ENCODE measurements at regions not wholly inside any gene's neighbourhood (a gene's known extent, or its start where the extent isn't known, plus 50 kb on each side); places are given as distances from the start of the nearest gene placed in this dataset.
"Not testable (repeated sequence)": the region's sequence is repeated elsewhere in the genome, so short reads cannot be mapped to it uniquely, and the experiment has no call there.

- DNase-seq (ENCODE audit: low read depth): no peak
- no peak overlapping the region for H3K4me3 ChIP-seq (ENCODE audit: low read depth, low read length)
- TF ChIP-seq CTCF (IDR thresholded peaks at IDR 0.05; ENCODE audit: insufficient read depth, low read depth, low read length, missing control alignments): no peak
These were observed 1439.1 kb upstream of the FLRT2 start for GRCh38 chr14:84090837-84091236.

GRCh38 chr14:84095681-84096080, 1434.3 kb upstream of the FLRT2 start:
- no peak for TF ChIP-seq CTCF (IDR thresholded peaks at IDR 0.05; ENCODE audit: insufficient read depth, low read depth, low read length, missing control alignments)
- H3K4me3 ChIP-seq (ENCODE audit: low read depth, low read length): no peak overlapping the region
- no peak for DNase-seq (ENCODE audit: low read depth)

- DNase-seq (ENCODE audit: low read depth): no peak
- no peak overlapping the region for H3K4me3 ChIP-seq (ENCODE audit: low read depth, low read length)
- TF ChIP-seq CTCF (IDR thresholded peaks at IDR 0.05; ENCODE audit: insufficient read depth, low read depth, low read length, missing control alignments): no peak
These were observed 1431.7 kb upstream of the FLRT2 start for GRCh38 chr14:84098261-84098660.

- not testable (repeated sequence) for DNase-seq (ENCODE audit: low read depth)
These were observed 1430.4 kb upstream of the FLRT2 start for GRCh38 chr14:84099560-84099959.

GRCh38 chr14:84107835-84108343, 1422.1 kb upstream of the FLRT2 start:
- DNase-seq (ENCODE audit: low read depth): no peak
- no peak overlapping the region for H3K4me3 ChIP-seq (ENCODE audit: low read depth, low read length)
- TF ChIP-seq CTCF (IDR thresholded peaks at IDR 0.05; ENCODE audit: insufficient read depth, low read depth, low read length, missing control alignments): no peak

More at GRCh38 chr14:84099560-84099959, 1430.4 kb upstream of the FLRT2 start:
- not testable (repeated sequence) for H3K4me3 ChIP-seq (ENCODE audit: low read depth, low read length)

GRCh38 chr14:84108746-84109457, 1421.0 kb upstream of the FLRT2 start:
- H3K4me3 ChIP-seq (ENCODE audit: low read depth, low read length): no peak overlapping the region
- no peak for DNase-seq (ENCODE audit: low read depth)
- TF ChIP-seq CTCF (IDR thresholded peaks at IDR 0.05; ENCODE audit: insufficient read depth, low read depth, low read length, missing control alignments): no peak

- H3K4me3 ChIP-seq (ENCODE audit: low read depth, low read length): no peak overlapping the region
- TF ChIP-seq CTCF (IDR thresholded peaks at IDR 0.05; ENCODE audit: insufficient read depth, low read depth, low read length, missing control alignments): no peak
- no peak for DNase-seq (ENCODE audit: low read depth)
These were observed 1417.4 kb upstream of the FLRT2 start for GRCh38 chr14:84112589-84112988.

Measured in GM12865 (cell line).